Liver (tissue), 3 donors: ENCODE measurements at regions not wholly inside any gene's neighbourhood (a gene's known extent, or its start where the extent isn't known, plus 50 kb on each side); places are given as distances from the start of the nearest gene placed in this dataset.

Experiments used
- NR2F2 ChIP-seq: IDR thresholded peaks from 2 replicates; pipeline ENCODE4 v1.6.1; 2016; ENCODE audit warnings: antibody characterized with exemption
- RAD21 ChIP-seq, 2 donors: IDR thresholded peaks; 2 replicates each; pipeline ENCODE4 v1.6.1; 2016; ENCODE audit warnings: antibody characterized with exemption in 2 of 2, mild to moderate bottlenecking in 2 of 2
- TF ChIP-seq, protein P1 (sequence below): IDR thresholded peaks from 2 replicates; pipeline ENCODE4 v1.6.1; 2016; ENCODE audit warnings: antibody characterized with exemption
- TF ChIP-seq, protein P2 (sequence below): fragments of 150-350 bp; IDR thresholded peaks from 2 replicates; pipeline ENCODE4 v1.5.1; 2017; ENCODE audit warnings: improper control_type of control experiment, low read depth, low read length; ENCODE audit not compliant: missing input control
- donor health status: healthy.
- donor health status: healthy.

DNA sequence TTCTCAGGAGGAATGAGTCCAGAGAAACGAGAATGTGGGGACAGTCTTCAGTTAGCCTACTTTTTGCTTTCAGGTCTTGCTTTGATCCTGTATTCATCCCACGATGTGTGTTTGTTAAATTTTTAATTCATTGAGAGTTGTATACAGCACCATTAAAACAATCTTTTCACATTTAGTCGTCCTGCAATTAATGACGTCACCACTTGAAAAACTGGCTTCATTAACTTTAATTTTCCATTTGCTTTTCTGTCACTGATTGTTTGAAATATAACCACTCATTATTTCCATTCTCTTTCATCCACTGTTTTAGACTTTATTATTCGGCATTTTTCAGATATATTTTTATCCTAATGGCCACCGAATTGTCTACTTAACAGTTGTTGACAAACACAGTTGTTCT lies 146.9 kb downstream of the TFEC start:
- TF ChIP-seq NR2F2 (no peak), RAD21 (IDR thresholded peaks at IDR 0.05) (no peak)
- TF ChIP-seq, protein P1, sequence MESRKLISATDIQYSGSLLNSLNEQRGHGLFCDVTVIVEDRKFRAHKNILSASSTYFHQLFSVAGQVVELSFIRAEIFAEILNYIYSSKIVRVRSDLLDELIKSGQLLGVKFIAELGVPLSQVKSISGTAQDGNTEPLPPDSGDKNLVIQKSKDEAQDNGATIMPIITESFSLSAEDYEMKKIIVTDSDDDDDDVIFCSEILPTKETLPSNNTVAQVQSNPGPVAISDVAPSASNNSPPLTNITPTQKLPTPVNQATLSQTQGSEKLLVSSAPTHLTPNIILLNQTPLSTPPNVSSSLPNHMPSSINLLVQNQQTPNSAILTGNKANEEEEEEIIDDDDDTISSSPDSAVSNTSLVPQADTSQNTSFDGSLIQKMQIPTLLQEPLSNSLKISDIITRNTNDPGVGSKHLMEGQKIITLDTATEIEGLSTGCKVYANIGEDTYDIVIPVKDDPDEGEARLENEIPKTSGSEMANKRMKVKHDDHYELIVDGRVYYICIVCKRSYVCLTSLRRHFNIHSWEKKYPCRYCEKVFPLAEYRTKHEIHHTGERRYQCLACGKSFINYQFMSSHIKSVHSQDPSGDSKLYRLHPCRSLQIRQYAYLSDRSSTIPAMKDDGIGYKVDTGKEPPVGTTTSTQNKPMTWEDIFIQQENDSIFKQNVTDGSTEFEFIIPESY = no peak
- TF ChIP-seq, protein P2, sequence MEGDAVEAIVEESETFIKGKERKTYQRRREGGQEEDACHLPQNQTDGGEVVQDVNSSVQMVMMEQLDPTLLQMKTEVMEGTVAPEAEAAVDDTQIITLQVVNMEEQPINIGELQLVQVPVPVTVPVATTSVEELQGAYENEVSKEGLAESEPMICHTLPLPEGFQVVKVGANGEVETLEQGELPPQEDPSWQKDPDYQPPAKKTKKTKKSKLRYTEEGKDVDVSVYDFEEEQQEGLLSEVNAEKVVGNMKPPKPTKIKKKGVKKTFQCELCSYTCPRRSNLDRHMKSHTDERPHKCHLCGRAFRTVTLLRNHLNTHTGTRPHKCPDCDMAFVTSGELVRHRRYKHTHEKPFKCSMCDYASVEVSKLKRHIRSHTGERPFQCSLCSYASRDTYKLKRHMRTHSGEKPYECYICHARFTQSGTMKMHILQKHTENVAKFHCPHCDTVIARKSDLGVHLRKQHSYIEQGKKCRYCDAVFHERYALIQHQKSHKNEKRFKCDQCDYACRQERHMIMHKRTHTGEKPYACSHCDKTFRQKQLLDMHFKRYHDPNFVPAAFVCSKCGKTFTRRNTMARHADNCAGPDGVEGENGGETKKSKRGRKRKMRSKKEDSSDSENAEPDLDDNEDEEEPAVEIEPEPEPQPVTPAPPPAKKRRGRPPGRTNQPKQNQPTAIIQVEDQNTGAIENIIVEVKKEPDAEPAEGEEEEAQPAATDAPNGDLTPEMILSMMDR = no peak
